ENCODE measurements at regions not wholly inside any gene's neighbourhood (a gene's known extent, or its start where the extent isn't known, plus 50 kb on each side); places are given as distances from the start of the nearest gene placed in this dataset.

GRCh38 chr17:77872199-77872598 lies 86.3 kb upstream of the TNRC6C start:
- TF ChIP-seq, protein P1, sequence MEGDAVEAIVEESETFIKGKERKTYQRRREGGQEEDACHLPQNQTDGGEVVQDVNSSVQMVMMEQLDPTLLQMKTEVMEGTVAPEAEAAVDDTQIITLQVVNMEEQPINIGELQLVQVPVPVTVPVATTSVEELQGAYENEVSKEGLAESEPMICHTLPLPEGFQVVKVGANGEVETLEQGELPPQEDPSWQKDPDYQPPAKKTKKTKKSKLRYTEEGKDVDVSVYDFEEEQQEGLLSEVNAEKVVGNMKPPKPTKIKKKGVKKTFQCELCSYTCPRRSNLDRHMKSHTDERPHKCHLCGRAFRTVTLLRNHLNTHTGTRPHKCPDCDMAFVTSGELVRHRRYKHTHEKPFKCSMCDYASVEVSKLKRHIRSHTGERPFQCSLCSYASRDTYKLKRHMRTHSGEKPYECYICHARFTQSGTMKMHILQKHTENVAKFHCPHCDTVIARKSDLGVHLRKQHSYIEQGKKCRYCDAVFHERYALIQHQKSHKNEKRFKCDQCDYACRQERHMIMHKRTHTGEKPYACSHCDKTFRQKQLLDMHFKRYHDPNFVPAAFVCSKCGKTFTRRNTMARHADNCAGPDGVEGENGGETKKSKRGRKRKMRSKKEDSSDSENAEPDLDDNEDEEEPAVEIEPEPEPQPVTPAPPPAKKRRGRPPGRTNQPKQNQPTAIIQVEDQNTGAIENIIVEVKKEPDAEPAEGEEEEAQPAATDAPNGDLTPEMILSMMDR (IDR thresholded peaks at IDR 0.05): no peak
- no peak overlapping the region for H3K27ac Mint-ChIP-seq
- peaks cover 11% of the 10 kb centered on the region for H3K9me3 Mint-ChIP-seq
- peaks cover 6% of the 10 kb centered on the region for H3K36me3 Mint-ChIP-seq (ENCODE audit: low read depth)
- peaks cover 28% of the 10 kb centered on the region for H3K4me1 Mint-ChIP-seq
- DNase-seq: no peak
- H3K4me3 Mint-ChIP-seq: no peak overlapping the region
- H3K27me3 Mint-ChIP-seq (ENCODE audit: low read depth, poor library complexity): peaks cover 32% of the 10 kb centered on the region

- H3K27ac Mint-ChIP-seq: peak overlapping the region; percentile 84
- peaks cover 28% of the 10 kb centered on the region for H3K4me1 Mint-ChIP-seq
- DNase-seq: no peak
- H3K4me3 Mint-ChIP-seq: no peak overlapping the region
- TF ChIP-seq, protein P1 (IDR thresholded peaks at IDR 0.05): no peak
- peaks cover 6% of the 10 kb centered on the region for H3K36me3 Mint-ChIP-seq (ENCODE audit: low read depth)
- H3K27me3 Mint-ChIP-seq (ENCODE audit: low read depth, poor library complexity): peaks cover 31% of the 10 kb centered on the region
- peaks cover 11% of the 10 kb centered on the region for H3K9me3 Mint-ChIP-seq
Observed at GRCh38 chr17:77872714-77873499, 85.6 kb upstream of the TNRC6C start.

DNA sequence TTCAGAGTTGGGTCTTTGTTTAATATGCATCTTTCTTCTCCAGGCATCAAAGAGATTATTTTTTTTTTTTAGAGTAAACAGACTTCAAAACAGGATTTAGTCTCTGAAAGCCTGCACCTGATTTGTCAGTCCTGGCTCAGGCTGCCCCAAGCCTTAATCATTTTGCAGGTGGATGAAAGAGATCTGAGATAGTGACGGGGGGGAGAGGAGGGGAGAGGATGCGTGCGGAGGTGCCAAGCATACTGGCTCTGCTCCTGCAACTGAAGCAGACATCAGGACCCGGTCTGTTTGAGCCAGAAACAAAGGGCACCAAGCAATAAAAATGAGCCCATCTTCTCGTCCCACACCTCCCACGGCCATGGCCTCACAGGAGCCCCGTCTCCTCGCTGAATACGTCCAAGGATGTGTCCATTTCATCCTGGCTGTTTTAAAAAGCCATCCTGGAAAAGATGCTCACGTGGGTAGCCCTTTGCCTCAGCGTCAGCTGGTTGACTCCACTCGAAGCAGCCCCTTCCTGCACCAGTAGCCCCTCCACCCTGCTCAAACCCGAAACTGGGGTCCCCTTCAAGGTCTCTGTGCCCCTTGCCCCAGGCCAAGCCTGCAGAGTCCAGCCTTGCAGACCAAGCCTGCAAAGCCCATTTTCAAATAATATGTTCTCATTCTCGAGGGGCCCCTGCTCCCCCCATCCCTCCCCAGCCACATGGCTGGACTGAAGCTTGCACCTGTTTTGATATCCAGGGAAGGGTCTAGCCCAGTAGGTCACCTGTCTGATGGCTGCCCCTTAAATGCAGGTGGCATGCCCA lies 84.8 kb upstream of the TNRC6C start:
- H3K4me3 Mint-ChIP-seq: no peak overlapping the region
- H3K4me1 Mint-ChIP-seq: peaks cover 28% of the 10 kb centered on the region
- peaks cover 6% of the 10 kb centered on the region for H3K36me3 Mint-ChIP-seq (ENCODE audit: low read depth)
- no peak overlapping the region for H3K27ac Mint-ChIP-seq
- TF ChIP-seq, protein P1 (IDR thresholded peaks at IDR 0.05): no peak
- H3K27me3 Mint-ChIP-seq (ENCODE audit: low read depth, poor library complexity): peaks cover 25% of the 10 kb centered on the region
- peaks cover 11% of the 10 kb centered on the region for H3K9me3 Mint-ChIP-seq
- DNase-seq: no peak

- no peak overlapping the region for H3K27ac Mint-ChIP-seq
- no peak for DNase-seq
- H3K4me1 Mint-ChIP-seq: peaks cover 23% of the 10 kb centered on the region
- peaks cover 21% of the 10 kb centered on the region for H3K27me3 Mint-ChIP-seq (ENCODE audit: low read depth, poor library complexity)
- TF ChIP-seq, protein P1 (IDR thresholded peaks at IDR 0.05): no peak
- peaks cover 6% of the 10 kb centered on the region for H3K36me3 Mint-ChIP-seq (ENCODE audit: low read depth)
- H3K9me3 Mint-ChIP-seq: peaks cover 11% of the 10 kb centered on the region
- no peak overlapping the region for H3K4me3 Mint-ChIP-seq
Observed at GRCh38 chr17:77874303-77875050, 84.0 kb upstream of the TNRC6C start.

GRCh38 chr17:77875051-77875780 lies 83.3 kb upstream of the TNRC6C start:
- Mint-ChIP-seq H3K9me3 (peaks cover 11% of the 10 kb centered on the region), H3K27me3 (ENCODE audit: low read depth, poor library complexity) (peaks cover 24% of the 10 kb centered on the region), H3K27ac (no peak overlapping the region), H3K4me1 (peaks cover 21% of the 10 kb centered on the region), H3K36me3 (ENCODE audit: low read depth) (peaks cover 6% of the 10 kb centered on the region), H3K4me3 (no peak overlapping the region)
- no peak for DNase-seq
- TF ChIP-seq, protein P1 (IDR thresholded peaks at IDR 0.05): no peak
